CD4-positive, alpha-beta T cell treated with Interleukin-21 for 1 hour (primary cell): ENCODE measurements at regions not wholly inside any gene's neighbourhood (a gene's known extent, or its start where the extent isn't known, plus 50 kb on each side); places are given as distances from the start of the nearest gene placed in this dataset.
"Not testable (repeated sequence)": the region's sequence is repeated elsewhere in the genome, so short reads cannot be mapped to it uniquely, and the experiment has no call there.

Source experiments
- DNase-seq: peaks from one replicate; pipeline ENCODE4 v3.0.0-alpha.2; 2020

DNA sequence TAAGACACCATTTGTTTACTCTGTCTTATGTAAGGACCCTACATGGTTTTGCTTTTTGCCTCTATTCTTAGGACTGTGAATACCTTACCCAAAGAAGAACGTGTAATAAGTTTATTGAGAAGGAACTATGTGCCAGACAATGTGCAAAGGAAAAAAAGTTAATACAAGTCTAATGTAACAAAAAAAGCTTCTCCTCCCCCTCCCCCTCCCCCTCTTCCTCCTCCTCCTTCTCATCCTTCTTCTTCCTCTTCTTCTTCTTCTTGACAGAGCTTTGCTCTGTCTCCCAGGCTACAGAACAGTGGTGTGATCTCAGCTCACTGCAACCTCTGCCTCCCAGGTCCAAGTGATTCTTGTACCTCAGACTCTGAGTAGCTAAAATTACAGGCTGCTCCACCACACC lies 50.9 kb upstream of the MITF start:
- DNase-seq = no peak

DNA sequence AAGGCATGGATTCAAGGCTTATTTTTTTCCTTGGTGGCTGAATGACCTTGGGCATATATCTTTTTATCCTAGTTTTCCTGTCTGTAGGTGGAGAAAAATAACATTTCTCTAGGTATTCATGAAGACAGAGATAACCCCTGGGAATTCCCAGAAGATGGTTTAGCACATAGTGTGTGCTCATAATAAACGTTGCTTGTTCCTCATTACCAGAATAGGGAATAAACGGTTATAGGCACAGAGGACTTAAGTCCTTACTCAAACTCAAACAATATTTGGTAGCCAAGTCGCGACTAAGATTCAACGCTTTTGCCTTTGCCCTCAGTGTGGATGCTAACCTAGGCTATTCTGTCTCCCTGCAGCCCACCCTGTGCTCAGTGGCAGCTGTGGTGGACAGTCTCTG lies 51.6 kb upstream of the MITF start:
- DNase-seq = no peak

DNA sequence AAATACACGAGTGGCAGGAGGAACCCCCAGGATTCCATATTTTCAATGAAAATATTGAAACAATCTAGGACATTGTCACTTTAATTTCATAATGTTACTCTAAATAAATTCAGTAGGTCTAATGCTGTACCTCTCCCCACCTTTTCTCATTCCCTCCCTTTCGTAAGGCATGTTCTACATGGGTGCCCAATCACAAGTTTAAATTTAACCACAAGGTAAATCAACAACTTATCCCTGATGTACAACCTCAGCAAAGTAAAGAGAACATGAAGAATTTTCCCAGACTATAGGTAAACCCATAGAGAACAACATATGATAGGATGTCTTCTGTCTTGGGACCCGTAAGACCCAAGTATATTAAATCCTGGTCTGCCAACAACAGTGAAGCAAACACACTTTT lies 53.2 kb upstream of the MITF start:
- DNase-seq = no peak

DNA sequence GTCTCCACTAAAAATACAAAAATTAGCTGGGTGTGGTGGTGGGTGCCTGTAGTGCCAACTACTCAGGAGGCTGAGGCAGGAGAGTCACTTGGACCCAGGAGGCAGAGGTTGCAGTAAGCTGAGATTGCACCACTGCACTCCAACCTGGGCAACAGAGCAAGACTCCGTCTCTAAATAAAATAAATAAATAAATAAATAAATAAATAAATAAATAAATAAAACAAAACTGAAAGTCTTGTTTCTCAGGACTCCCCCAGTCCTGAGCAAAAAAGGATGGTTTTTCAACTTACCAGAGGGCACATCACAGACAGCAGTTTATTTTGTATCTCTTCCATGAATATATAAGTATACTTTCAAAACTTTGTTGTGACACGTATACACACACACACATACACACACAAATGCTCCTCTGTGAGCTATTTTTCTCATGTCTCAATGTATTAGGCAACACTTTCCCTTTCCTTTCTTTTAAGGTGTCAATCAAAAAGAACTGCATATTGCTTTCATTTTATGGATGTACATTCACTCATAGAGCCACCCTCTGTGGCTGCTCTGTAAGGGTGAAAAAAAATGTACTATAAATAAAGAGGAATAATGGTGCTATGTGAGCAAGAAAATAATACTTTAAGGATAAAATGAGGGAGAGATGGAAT lies 54.8 kb upstream of the MITF start:
- no peak for DNase-seq

DNA sequence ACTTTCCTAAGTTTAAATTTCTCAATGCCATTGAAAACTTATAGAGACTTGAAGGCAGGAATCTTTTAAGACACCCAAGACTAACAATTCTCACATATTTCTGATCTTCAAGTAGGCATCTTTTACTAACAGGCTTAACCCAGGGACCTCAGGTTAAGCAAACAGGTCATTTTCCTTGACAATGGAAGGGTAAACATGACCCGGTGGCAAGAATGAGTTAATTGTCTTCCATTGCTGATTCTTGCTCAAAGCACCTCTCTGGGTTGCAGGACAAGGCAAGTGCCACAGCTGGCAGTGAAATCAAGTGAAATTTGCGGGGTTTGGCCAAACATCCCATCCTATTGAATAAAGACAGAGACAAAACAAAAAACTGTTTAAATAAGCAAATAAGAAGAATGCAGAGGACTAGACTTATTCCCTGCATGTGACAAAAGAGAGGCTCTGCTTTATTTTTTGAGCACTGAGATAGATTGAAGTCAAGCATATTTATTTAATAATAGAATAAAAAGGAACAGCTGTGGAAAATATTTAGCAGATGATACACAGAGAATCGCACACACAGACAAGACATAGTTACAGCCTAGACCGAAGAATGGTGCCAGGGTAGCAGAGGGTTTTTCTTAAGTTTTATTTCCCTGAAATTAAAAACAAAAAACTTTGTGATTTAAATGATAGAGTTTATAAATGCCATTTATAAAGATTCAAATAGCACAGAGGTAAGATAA lies 56.0 kb upstream of the MITF start:
- no peak for DNase-seq

DNA sequence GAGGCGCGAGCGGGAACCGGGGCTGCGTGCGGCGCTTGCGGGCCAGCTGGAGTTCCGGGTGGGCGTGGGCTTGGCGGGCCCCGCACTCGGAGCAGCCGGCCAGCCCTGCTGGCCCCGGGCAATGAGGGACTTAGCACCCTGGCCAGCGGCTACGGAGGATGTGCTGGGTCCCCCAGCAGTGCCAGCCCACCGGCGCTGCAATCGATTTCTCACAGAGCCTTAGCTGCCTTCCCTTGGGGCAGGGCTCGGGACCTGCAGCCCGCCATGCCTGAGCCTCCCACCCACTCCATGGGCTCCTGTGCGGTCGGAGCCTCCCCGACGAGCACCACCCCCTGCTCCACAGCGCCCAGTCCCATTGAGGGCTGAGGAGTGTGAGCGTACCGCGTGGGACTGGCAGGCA lies 61.8 kb upstream of the MITF start:
- not testable (repeated sequence) for DNase-seq

DNA sequence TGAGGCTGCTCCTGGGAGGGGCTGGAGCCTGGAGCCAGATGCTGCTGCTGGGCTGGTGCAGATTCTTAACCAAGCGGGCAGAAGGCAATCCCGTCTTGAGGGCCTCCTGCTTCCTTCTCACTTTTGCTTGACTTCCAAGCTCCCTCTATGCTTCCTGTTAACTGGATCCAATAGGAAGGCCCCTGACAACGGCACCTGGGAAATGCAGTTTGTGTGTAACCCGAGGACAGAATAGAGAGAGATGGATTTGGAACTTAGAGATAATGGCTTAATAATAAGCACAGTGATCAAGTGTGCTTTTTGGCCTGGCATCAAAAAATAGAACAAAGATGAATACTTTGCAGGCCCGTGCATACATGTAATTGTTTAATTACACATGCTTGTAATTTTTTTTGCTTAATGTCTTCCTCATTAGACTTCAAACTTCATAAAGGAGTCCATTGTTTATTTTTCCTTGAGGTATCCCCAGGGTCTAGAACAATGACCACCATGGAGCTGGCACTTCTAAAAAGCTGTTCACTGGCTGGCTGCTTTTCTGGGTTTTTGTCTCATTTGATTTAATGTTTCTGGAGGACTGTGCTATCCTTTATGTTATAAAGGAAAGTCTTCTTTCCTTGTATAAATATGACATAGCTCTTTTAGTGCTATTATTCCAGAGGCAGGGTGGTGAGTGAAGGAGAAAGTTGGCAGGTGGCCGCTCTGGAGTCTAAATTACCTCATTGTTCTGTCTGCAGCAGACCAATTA lies 63.3 kb upstream of the MITF start:
- no peak for DNase-seq

DNA sequence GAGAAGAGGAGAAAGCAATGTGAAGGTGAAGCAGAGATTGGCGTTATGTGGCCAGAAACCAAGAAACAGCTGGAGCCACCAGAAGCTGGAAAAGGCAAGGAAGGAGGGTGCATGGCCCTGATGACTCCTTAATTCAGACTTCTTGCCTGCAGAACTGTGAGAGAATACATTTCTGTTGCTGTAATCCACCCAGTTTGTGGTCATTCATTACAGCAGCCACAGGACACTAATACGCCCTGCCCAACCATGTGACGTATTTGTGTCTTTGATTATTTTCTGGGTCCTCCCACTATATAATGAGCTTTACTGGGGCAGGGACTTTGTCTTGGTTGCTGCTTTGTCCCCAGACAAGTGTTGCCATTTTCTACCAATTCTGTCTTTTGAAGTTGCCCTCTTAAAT lies 64.5 kb upstream of the MITF start:
- DNase-seq = no peak

DNA sequence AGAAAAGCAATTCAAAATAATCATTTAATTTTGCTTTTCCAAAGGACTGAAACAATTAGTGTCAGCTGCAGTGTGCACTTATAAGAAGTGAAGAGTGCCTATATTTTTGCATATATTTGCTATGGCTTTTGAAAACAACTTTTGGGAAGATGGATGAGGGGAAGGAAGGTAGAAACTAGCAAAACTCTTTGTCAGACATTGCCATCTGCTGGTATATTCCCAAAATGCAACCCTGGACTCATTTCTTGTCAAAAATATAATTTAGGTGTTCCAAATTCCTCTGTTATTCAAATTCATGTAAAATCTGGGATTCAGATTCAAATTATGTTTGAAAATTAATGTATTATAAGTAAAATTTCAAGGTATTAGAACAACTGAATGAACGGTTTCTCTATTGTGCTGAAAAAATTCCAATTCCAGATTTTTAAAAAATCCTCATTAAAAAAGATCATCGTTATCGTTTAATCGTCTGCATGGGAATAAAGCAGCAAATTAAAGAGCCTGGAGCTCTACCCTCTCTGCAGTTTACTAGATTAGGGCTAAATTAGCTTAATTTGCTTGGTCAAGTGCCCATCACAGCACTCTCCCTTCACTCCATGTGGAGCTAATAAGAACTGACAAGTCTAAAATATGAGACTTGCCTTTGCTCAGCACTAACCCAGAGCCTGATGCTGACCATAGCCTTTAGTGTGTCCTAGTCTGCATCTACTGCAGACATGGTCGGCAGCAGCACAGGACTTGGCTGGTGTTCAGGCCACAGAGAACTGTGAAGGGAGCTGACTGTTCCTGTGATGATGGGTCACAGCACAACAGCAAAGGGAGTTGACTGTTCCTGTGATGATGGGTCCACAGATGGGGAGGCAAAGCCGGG lies 67.9 kb upstream of the MITF start:
- no peak for DNase-seq

DNA sequence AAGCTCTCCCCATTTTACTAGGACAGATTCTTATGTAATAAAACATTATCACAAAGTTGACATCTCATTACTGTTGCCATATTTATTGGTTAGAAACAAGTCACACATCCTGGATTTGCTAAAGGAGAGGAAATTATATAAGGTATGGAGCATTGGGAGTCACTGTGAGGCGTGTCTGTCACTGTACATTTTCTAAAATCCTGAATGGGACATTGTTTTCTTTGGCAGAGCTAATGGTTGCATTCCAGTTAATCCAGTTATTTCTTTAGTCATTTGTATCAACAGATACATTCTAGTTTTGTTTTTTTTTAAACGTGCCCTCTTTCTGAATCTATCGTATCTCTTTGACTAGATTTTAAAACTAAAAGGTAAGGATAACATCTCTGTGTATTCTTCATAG lies 70.2 kb upstream of the MITF start:
- no peak for DNase-seq

DNA sequence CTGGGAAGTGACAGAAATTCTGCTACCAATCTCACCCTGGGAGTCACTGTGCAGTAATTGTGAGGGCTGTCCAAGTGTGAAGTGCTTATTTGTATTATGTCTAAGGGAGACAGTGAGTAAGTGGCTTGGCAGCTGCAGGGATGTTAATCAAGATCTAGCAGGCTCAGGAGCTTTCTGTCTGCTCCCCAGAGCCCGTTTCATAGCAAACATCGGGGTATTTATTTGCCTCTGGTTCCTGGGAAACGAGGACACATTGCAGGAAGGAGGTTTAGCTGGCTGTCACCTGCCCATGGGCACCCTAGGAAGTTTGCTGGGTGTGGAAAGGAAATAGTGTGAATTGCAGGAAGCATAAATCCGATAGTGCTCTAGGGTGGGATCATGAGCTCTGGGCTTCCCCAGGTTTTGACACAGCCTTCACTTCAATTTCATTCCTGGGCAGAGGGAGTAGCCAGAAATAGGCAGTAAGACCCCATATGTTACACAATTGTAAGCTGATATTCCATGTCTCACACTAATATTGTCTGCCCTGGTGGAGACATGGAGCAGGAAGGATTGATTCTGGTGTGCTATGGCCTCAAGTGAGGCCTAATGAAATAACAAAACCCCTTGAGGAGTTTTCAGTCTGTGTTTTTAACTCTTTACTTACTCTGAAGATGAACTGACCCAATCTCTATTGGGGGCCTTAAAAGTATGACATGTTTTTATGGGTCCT lies 74.1 kb upstream of the MITF start:
- no peak for DNase-seq

DNA sequence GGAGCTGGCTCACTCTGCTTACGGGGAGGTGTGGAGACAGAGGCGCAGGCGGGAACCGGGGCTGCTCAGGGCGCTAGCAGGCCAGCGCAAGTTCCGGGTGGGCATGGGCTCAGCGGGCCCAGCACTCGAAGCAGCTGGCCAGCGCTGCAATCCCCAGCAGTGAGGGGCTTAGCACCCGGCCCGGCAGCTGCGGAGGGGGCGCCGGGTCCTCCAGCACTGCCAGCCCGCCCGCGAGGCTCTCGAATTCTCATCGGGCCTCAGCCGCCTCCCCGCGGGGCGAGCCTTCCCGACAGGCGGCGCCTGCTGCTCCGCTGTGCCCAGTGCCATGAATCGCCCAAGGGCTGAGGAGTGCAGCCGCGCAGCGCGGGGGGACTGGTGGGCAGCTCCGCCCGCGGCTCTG lies 78.6 kb upstream of the MITF start:
- DNase-seq = no peak

DNA sequence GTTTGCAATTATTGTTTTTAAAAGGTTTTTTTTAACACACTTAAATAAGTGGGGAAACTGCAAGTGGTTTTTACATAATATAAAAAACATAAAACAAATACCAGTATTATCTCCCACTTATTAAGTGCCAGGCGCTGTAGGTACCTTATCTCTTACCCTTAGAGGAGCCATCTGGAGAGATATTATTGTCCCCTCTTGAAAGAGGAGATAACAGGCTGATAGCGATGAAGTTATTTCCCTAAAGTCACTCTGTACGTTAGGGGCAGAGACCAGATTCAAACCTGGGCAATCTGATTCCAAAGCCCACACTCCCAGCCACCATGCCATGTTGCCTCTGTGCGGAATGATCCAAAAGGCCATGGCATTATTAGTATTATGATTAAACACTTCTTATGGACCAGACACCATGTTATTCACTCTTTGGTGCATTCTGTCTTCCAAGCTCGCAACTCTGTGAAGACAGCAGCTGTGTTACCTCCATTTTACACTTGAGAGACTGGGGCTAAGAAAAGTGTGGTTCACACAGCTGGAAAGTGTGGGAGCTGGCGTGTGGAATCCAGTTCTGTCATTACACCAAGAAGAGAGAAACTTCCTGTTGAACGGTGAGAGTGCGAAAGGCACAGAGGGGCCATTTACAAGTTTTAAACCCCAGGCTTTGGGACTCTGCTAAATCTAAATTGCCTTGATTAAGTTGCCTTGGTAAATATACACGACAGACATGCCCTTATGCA lies 79.9 kb upstream of the MITF start:
- DNase-seq = no peak

DNA sequence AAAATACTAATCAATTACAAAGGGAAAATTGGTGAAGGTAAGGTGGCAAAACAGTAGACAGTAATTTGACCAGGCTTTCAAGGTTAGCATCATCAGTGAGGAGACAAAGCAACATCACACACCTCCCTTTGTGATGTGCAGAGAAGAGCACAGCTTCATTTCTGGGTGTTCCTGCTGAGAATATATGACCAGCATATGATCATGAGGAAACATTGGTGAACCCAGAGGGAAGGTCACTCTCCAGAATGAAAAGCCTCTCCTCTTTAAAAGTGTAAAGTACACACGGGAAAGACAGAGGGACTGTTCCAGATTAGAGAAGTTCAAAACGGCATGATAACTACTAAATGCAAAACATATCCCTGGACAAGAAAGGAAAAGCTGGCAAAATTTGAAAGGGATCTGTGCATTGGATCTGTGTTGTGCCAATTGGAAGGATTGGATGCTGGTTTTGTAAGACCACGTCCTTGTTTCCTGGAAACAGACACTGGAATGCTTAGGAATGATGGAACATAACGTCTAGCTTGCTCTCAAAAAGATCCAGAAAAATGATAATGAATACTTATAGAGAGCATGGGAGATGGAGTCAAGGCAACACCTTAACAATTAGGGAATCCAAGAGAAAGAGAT lies 80.6 kb upstream of the MITF start:
- no peak for DNase-seq

DNA sequence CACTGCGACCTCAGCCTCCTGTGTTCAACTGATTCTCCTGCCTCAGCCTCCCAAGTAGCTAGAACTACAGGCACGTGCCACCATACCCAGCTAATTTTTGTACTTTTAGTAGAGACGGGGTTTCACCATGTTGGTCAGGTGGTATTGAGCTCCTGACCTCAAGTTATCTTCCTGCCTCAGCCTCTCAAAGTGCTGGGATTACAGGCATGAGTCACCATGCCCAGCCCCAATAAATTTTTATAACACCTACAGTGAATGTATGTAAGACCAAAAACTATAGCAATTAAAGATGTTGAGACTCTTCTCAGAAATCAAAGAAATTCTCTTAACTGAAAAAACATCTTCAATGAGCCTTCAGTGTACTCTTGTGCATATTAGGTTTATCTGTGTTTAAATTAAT lies 82.2 kb upstream of the MITF start:
- not testable (repeated sequence) for DNase-seq

DNA sequence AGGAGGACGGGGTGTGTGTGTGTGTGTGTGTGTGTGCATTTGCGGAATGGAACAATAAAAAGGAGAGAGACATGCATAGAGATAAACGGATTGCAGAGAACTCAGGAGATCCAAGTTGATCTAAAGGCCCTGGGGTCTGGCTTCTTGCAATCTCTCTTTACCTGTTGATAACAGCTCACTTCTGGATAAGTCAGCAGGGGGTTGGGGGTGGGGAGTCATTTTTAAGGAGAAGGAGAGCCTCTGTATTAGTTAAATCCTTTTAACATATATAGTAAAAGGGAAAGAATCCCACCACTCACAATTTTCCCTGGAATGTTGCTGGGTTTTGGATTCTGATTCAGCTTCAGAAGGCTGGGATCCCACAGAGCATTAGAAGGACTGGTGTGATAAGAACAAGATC lies 87.5 kb upstream of the MITF start:
- no peak for DNase-seq

DNA sequence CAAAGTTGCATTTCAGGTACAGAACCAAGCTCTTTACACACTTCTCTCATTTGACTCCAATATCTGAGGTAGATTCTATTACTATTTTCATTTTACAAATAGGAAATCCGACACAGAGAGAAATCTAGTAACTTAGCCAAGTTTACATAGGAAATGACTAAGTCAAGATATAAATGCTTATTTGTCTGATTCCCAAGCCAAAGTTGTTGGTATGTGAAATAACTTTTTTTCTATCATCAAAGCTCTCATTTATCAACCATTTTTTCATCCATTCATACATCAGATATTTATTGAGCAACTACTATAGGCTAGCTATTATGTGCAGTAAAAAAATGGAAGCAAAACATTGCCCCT lies 89.2 kb upstream of the MITF start:
- no peak for DNase-seq

DNA sequence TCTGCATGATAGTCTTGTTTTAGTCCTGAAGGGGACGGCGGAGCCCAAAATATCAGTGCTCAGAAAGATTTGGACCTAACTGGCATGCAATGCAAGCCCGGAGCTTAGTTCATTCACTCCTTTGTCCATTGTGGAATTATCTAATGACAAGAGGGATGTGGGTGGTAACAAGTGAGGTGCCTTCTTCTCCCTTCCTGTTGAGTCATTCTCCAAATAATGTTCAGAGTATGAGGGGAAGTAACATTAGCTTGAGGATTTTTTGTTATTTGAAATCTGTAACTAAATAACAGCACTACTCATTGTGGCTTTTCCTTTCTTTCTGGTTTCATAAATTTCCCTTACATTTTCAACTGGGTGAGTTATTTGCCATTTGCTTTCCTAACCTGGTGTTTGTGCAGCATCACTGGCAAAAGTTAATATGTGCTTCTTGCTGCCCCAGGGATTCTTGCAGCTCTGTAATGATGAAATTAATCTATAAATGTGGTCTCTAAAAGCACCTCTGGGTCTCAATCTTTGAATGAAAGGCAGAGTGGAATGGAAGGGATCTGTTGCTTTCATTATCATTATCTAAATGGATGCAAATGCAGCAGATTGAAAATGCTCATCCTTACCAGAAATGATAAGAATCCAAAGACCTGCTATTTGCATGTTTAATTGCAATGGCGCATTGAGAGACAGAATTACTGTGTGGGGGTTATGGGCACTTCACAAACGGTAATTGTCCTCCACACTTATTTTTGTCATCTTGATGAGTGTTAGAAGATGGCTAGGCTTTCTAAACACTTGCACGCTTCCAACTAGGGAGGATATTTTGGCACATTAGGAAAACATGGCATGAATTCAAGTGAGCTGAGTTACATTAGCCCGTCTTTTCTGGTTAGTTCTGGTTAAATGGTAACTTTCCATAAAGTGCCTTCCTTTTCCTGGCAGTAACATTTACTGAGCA lies 89.9 kb upstream of the MITF start:
- DNase-seq = no peak

DNA sequence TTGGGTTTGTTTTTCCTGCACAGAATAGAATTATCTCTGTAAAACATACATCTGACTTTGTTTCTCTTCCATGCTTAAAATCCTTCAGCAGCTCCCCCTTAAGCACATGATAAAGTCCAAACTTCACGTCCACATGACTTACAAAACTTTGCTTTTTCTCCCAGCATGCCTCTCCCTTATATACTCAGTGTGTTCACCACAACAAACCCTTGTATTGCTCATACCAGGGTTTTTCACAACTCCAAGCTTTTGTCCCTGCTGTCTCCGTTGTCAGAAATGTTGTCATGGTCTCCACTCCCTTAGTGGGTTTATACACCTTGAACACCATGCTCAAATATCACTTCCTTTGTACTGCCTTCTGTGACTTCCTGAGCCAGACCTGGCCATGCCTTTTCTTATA lies 91.1 kb upstream of the MITF start:
- DNase-seq = no peak

DNA sequence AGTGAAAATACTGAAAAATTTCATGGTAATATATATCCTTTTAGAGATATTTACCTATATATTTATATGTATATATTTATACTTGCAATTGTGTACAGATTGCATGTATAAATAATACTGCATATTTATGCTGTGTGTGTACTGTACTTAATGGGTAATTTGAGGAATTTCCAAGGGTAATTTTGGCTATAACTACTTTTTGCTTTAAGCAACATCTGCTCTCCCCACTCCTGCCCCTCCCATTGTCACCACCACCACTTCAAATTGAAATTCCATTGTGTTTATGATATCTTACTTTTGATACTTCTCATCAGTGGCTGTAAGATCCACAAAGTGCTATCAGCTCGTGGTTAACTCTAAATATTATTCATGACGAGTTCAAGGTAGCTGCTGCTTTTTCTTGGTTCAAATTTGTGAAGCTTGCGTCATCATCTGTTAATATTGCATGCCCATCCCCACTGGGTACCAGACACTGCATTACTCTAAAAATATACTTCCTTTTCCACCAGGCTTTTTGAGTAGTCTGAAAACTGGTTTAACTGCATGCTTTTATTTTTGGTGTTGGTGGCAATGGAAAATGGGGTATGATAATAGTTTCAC lies 91.7 kb upstream of the MITF start:
- no peak for DNase-seq
